H9 (cell line): ENCODE measurements at regions not wholly inside any gene's neighbourhood (a gene's known extent, or its start where the extent isn't known, plus 50 kb on each side); places are given as distances from the start of the nearest gene placed in this dataset.

Experiments used
- DNase-seq: peaks from one replicate; pipeline ENCODE4 v3.0.0-alpha.2; 2017
- H2AFZ ChIP-seq: one replicate; pipeline ENCODE4 v1.6.1; 2013; ENCODE audit warnings: mild to moderate bottlenecking, low read length, control low read depth, moderate library complexity
- H2AK5ac ChIP-seq: 2 replicates; pipeline ENCODE4 v1.6.1; 2013; ENCODE audit warnings: low read length, control low read depth, mixed read lengths; ENCODE audit not compliant: insufficient read length
- H2BK120ac ChIP-seq: one replicate; pipeline ENCODE4 v1.6.1; 2013; ENCODE audit warnings: low read depth, mild to moderate bottlenecking, low read length, control low read depth, inconsistent platforms; ENCODE audit not compliant: poor library complexity, severe bottlenecking
- H2BK12ac ChIP-seq: 2 replicates; pipeline ENCODE4 v1.6.1; 2013; ENCODE audit warnings: low read length, control low read depth, mixed read lengths, low read depth; ENCODE audit not compliant: insufficient read length
- H2BK15ac ChIP-seq: 2 replicates; pipeline ENCODE4 v1.6.1; 2013; ENCODE audit warnings: low read depth, low read length, control low read depth
- H2BK20ac ChIP-seq: one replicate; pipeline ENCODE4 v1.6.1; 2013; ENCODE audit warnings: low read depth, mild to moderate bottlenecking, low read length, control low read depth, inconsistent platforms; ENCODE audit not compliant: poor library complexity, severe bottlenecking
- H2BK5ac ChIP-seq: 2 replicates; pipeline ENCODE4 v1.6.1; 2013; ENCODE audit warnings: low read length, control low read depth, mixed read lengths; ENCODE audit not compliant: insufficient read length
- H3K14ac ChIP-seq: 2 replicates; pipeline ENCODE4 v1.6.1; 2013; ENCODE audit warnings: low read length, control low read depth; ENCODE audit not compliant: insufficient read depth
- H3K18ac ChIP-seq: 2 replicates; pipeline ENCODE4 v1.6.1; 2013; ENCODE audit warnings: low read depth, mild to moderate bottlenecking, mixed read lengths, low read length, control low read depth; ENCODE audit not compliant: insufficient read length
- H3K23ac ChIP-seq: 2 replicates; pipeline ENCODE4 v1.6.1; 2013; ENCODE audit warnings: low read length, control low read depth, mixed read lengths, low read depth; ENCODE audit not compliant: insufficient read length
- H3K23me2 ChIP-seq: 2 replicates; pipeline ENCODE4 v1.6.1; 2013; ENCODE audit warnings: low read depth, mild to moderate bottlenecking, mixed read lengths, low read length, control low read depth; ENCODE audit not compliant: insufficient read length, poor library complexity, severe bottlenecking
- H3K27ac ChIP-seq: 2 replicates; pipeline ENCODE4 v1.5.1; 2013; ENCODE audit warnings: low read length, control low read depth, mixed read lengths, low read depth; ENCODE audit not compliant: insufficient read length
- H3K27me3 ChIP-seq: 2 replicates; pipeline ENCODE4 v1.6.1; 2013; ENCODE audit warnings: low read length, control low read depth, inconsistent platforms; ENCODE audit not compliant: insufficient read depth
- H3K4ac ChIP-seq: 2 replicates; pipeline ENCODE4 v1.6.1; 2013; ENCODE audit warnings: low read depth, mild to moderate bottlenecking, control low read depth, inconsistent platforms, low read length, moderate library complexity
- H3K4me1 ChIP-seq: 2 replicates; pipeline ENCODE4 v1.6.1; 2013; ENCODE audit warnings: low read length, control low read depth, inconsistent platforms; ENCODE audit not compliant: insufficient read depth
- H3K4me2 ChIP-seq: 2 replicates; pipeline ENCODE4 v1.6.1; 2013; ENCODE audit warnings: low read length, control low read depth, mixed read lengths; ENCODE audit not compliant: insufficient read length, insufficient read depth
- H3K56ac ChIP-seq: 2 replicates; pipeline ENCODE4 v1.6.1; 2013; ENCODE audit warnings: low read depth, mild to moderate bottlenecking, mixed read lengths, low read length, control low read depth; ENCODE audit not compliant: insufficient read length
- H3K79me1 ChIP-seq: 2 replicates; pipeline ENCODE4 v1.6.1; 2013; ENCODE audit warnings: low read depth, mild to moderate bottlenecking, moderate library complexity, low read length, control low read depth, inconsistent platforms; ENCODE audit not compliant: insufficient read depth, poor library complexity, severe bottlenecking
- H3K79me2 ChIP-seq: 2 replicates; pipeline ENCODE4 v1.6.1; 2013; ENCODE audit warnings: low read length, control low read depth, inconsistent platforms; ENCODE audit not compliant: insufficient read depth
- H3K9ac ChIP-seq: 2 replicates; pipeline ENCODE4 v1.6.1; 2013; ENCODE audit warnings: low read length, control low read depth, mixed read lengths; ENCODE audit not compliant: insufficient read length; ENCODE audit errors: extremely low read depth
- H3K9me3 ChIP-seq: one replicate; pipeline ENCODE4 v1.6.1; 2013; ENCODE audit warnings: low read depth, low read length, inconsistent platforms; ENCODE audit not compliant: control insufficient read depth
- H3T11ph ChIP-seq: one replicate; pipeline ENCODE4 v1.6.1; 2013; ENCODE audit warnings: mild to moderate bottlenecking, low read length, control low read depth, inconsistent platforms
- H4K20me1 ChIP-seq: one replicate; pipeline ENCODE4 v1.6.1; 2013; ENCODE audit not compliant: control insufficient read depth, insufficient read length, insufficient read depth
- H4K5ac ChIP-seq: 2 replicates; pipeline ENCODE4 v1.6.1; 2013; ENCODE audit warnings: low read depth, mild to moderate bottlenecking, mixed read lengths, low read length, control low read depth; ENCODE audit not compliant: insufficient read length
- H4K8ac ChIP-seq: replicated peaks from 2 replicates; pipeline ENCODE4 v1.6.1; 2013; ENCODE audit warnings: low read length, control low read depth, mixed read lengths, low read depth; ENCODE audit not compliant: insufficient read length
- H4K91ac ChIP-seq: 2 replicates; pipeline ENCODE4 v1.6.1; 2013; ENCODE audit warnings: low read depth, mild to moderate bottlenecking, moderate library complexity, mixed read lengths, low read length, control low read depth; ENCODE audit not compliant: insufficient read length
- H3K27ac Mint-ChIP-seq, 3 experiments: 2 replicates in 2 of 3; 3 replicates in 1 of 3; pipeline ENCODE4 v1.8.0; 2020 to 2021; ENCODE audit warnings: mixed read lengths in 3 of 3, mild to moderate bottlenecking in 1 of 3, moderate library complexity in 1 of 3
- H3K27me3 Mint-ChIP-seq: 2 replicates; pipeline ENCODE4 v1.8.0; 2021; ENCODE audit warnings: low read depth, mild to moderate bottlenecking, moderate library complexity, mixed read lengths
- H3K36me3 Mint-ChIP-seq, 3 experiments: 2 replicates in 2 of 3; 3 replicates in 1 of 3; pipeline ENCODE4 v1.8.0; 2020 to 2021; ENCODE audit warnings: low read depth in 3 of 3, mixed read lengths in 3 of 3; ENCODE audit not compliant: insufficient read depth in 1 of 3
- H3K4me1 Mint-ChIP-seq, 2 experiments: 2 replicates each; pipeline ENCODE4 v1.8.0; 2020; ENCODE audit warnings: mixed read lengths in 2 of 2
- H3K4me3 Mint-ChIP-seq, 2 experiments: 2 replicates in 1 of 2; 3 replicates in 1 of 2; pipeline ENCODE4 v1.8.0; 2020 to 2021; ENCODE audit warnings: mild to moderate bottlenecking in 2 of 2, mixed read lengths in 2 of 2, moderate library complexity in 1 of 2
- H3K9me3 Mint-ChIP-seq, 2 experiments: 2 replicates in 1 of 2; 3 replicates in 1 of 2; pipeline ENCODE4 v1.8.0; 2020; ENCODE audit warnings: mild to moderate bottlenecking in 2 of 2, mixed read lengths in 2 of 2, moderate library complexity in 1 of 2
- CTCF ChIP-seq: fragments of 200-600 bp; sonication (generic); conservative IDR thresholded peaks from 3 replicates; pipeline ENCODE4 v1.8.0; 2021; ENCODE audit warnings: antibody characterized with exemption, mild to moderate bottlenecking
- WGBS: extraction: QIAGEN DNeasy Blood & Tissue Kit; methylation state at CpG from one replicate; pipeline ENCODE4 v1.1.7; 2013; ENCODE audit warnings: missing lambda C conversion rate, low lambda C conversion rate, mixed read lengths; ENCODE audit not compliant: insufficient read length; ENCODE audit errors: extremely low coverage; 5-methylcytosine and 5-hydroxymethylcytosine counted together

- Histone ChIP-seq H3K27ac (no peak overlapping the region), H2AK5ac (no peak overlapping the region), H4K5ac (no peak overlapping the region), H3K9me3 (no peaks in the 10 kb centered on the region), H3K4me1 (no peaks in the 10 kb centered on the region; the same call in 1 of the 2 replicates), H3K4me2 (no peak overlapping the region), H3K23ac (no peak overlapping the region), H3K56ac (no peak overlapping the region), H2BK12ac (no peak overlapping the region), H4K20me1 (no peaks in the 10 kb centered on the region), H3K18ac (no peak overlapping the region), H2AFZ (no peak overlapping the region), H3T11ph (no peak overlapping the region), H3K23me2 (no peaks in the 10 kb centered on the region), H3K4ac (no peak overlapping the region), H2BK5ac (no peak overlapping the region), H3K27me3 (no peaks in the 10 kb centered on the region), H2BK15ac (no peak overlapping the region), H3K14ac (no peak overlapping the region), H3K79me1 (no peaks in the 10 kb centered on the region), H3K79me2 (no peaks in the 10 kb centered on the region), H4K8ac (no peak overlapping the region), H3K9ac (no peak overlapping the region), H2BK120ac (no peak overlapping the region), H2BK20ac (no peak overlapping the region), H4K91ac (no peak overlapping the region)
- Mint-ChIP-seq H3K36me3 (no peaks in the 10 kb centered on the region), H3K27me3 (no peaks in the 10 kb centered on the region), H3K4me1 (peaks cover 4 to 7% of the 10 kb centered on the region in 2 experiments), H3K27ac (no peak overlapping the region; a peak in 1 of 7 replicates), H3K4me3 (no peak overlapping the region), H3K9me3 (no peaks in the 10 kb centered on the region)
- no CpG with 5 or more reads among the region's 5 CpGs for WGBS
- TF ChIP-seq CTCF: no peak
- DNase-seq: no peak
Observed at GRCh38 chr7:85478530-85478929, 291.7 kb upstream of the SEMA3D start.
